K562 (cell line): ENCODE measurements at regions not wholly inside any gene's neighbourhood (a gene's known extent, or its start where the extent isn't known, plus 50 kb on each side); places are given as distances from the start of the nearest gene placed in this dataset.

Experiments
- CBFA2T2 ChIP-seq: fragments of 450-650 bp; conservative IDR thresholded peaks from 2 replicates; pipeline ENCODE4 v1.6.1; 2017; ENCODE audit warnings: mild to moderate bottlenecking
- EGR1 ChIP-seq: fragments of 450-650 bp; conservative IDR thresholded peaks from 2 replicates; pipeline ENCODE4 v1.6.1; 2017; ENCODE audit warnings: mild to moderate bottlenecking
- FOSL1 ChIP-seq: fragments of 200-800 bp; sonication (Bioruptor generic); conservative IDR thresholded peaks from 2 replicates; pipeline ENCODE4 v1.6.1; 2016; ENCODE audit warnings: missing genetic modification characterization, missing compliant biosample characterization
- HSF4 ChIP-seq: fragments of 250-450 bp; sonication (Bioruptor Pico); IDR thresholded peaks from 2 replicates; pipeline ENCODE4 v2.1.2; 2022; ENCODE audit warnings: mild to moderate bottlenecking, moderate library complexity, borderline replicate concordance
- LARP7 ChIP-seq: fragments of 450-650 bp; IDR thresholded peaks from 2 replicates; pipeline ENCODE4 v1.6.1; 2016
- NUFIP1 ChIP-seq: fragments of 450-650 bp; IDR thresholded peaks from 2 replicates; pipeline ENCODE4 v1.6.1; 2018; ENCODE audit not compliant: partially characterized antibody
- PRMT5 ChIP-seq: sonication (generic); formaldehyde crosslinking; IDR thresholded peaks from 2 replicates; pipeline ENCODE4 v1.5.0; 2020; ENCODE audit warnings: missing genetic modification reagents
- SIN3B ChIP-seq: fragments of 450-650 bp; IDR thresholded peaks from 2 replicates; pipeline ENCODE4 v1.6.1; 2017; ENCODE audit warnings: low read depth, mild to moderate bottlenecking, moderate library complexity
- ZBTB33 ChIP-seq: sonication (generic); formaldehyde crosslinking; IDR thresholded peaks from 2 replicates; pipeline ENCODE4 v1.8.1; 2023; ENCODE audit warnings: mild to moderate bottlenecking, missing genetic modification reagents
- ZC3H8 ChIP-seq: fragments of 450-650 bp; IDR thresholded peaks from 2 replicates; pipeline ENCODE4 v1.6.1; 2017
- ZKSCAN3 ChIP-seq: fragments of 250-450 bp; sonication (Bioruptor Pico); IDR thresholded peaks from 2 replicates; pipeline ENCODE4 v1.4.0; 2020
- ZNF146 ChIP-seq: IDR thresholded peaks from one replicate; pipeline ENCODE4 v1.6.1; 2018; ENCODE audit warnings: missing compliant biosample characterization; ENCODE audit not compliant: unreplicated experiment
- ZNF766 ChIP-seq: fragments of 200-800 bp; sonication (Bioruptor generic); conservative IDR thresholded peaks from 2 replicates; pipeline ENCODE4 v1.6.1; 2016; ENCODE audit warnings: missing genetic modification characterization, missing compliant biosample characterization
- ZZZ3 ChIP-seq: fragments of 450-650 bp; IDR thresholded peaks from 2 replicates; pipeline ENCODE4 v1.6.1; 2016; ENCODE audit warnings: antibody characterized with exemption, mild to moderate bottlenecking, moderate library complexity
- TF ChIP-seq, protein P1 (sequence below): fragments of 250-450 bp; sonication (Bioruptor Pico); IDR thresholded peaks from 2 replicates; pipeline ENCODE4 v1.5.1; 2021; ENCODE audit warnings: mild to moderate bottlenecking
- TF ChIP-seq, protein P2 (sequence below): sonication (generic); formaldehyde crosslinking; IDR thresholded peaks from 2 replicates; pipeline ENCODE4 v1.8.1; 2023; ENCODE audit warnings: mild to moderate bottlenecking, missing genetic modification reagents, moderate library complexity
- TF ChIP-seq, protein P3 (sequence below), 3 experiments: IDR thresholded peaks in 2 of 3; conservative IDR thresholded peaks in 1 of 3; 2 replicates each; pipeline ENCODE4 v1.5.1; 2011 to 2012; ENCODE audit warnings: low read length in 3 of 3, mild to moderate bottlenecking in 3 of 3, control low read depth in 2 of 3, improper control_type of control experiment in 1 of 3, inconsistent platforms in 1 of 3, low read depth in 1 of 3, mixed read lengths in 1 of 3, moderate library complexity in 1 of 3; ENCODE audit not compliant: insufficient read depth in 2 of 3
- TF ChIP-seq, protein P4 (sequence below), 2 experiments: IDR thresholded peaks; 2 replicates each; pipeline ENCODE4 v1.6.1; 2011; ENCODE audit warnings: borderline replicate concordance in 1 of 2, control low read depth in 1 of 2, low read depth in 1 of 2, low read length in 1 of 2, mild to moderate bottlenecking in 1 of 2, mixed read lengths in 1 of 2, moderate library complexity in 1 of 2; ENCODE audit not compliant: insufficient read depth in 1 of 2, insufficient read length in 1 of 2, poor library complexity in 1 of 2, severe bottlenecking in 1 of 2; ENCODE audit errors: extremely low read depth in 1 of 2
- TF ChIP-seq, protein P5 (sequence below): fragments of 450-650 bp; formaldehyde crosslinking; IDR thresholded peaks from 2 replicates; pipeline ENCODE4 v1.4.0; 2022; ENCODE audit warnings: missing genetic modification characterization

GRCh38 chr5:99019812-99020697 is 91.2 kb upstream of the CHD1 start (continued):
- TF ChIP-seq, protein P1, sequence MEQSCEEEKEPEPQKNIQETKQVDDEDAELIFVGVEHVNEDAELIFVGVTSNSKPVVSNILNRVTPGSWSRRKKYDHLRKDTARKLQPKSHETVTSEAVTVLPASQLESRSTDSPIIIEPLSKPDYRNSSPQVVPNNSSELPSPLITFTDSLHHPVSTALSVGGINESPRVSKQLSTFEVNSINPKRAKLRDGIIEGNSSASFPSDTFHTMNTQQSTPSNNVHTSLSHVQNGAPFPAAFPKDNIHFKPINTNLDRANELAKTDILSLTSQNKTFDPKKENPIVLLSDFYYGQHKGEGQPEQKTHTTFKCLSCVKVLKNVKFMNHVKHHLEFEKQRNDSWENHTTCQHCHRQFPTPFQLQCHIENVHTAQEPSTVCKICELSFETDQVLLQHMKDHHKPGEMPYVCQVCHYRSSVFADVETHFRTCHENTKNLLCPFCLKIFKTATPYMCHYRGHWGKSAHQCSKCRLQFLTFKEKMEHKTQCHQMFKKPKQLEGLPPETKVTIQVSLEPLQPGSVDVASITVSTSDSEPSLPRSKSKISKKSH (CRISPR knock-in tag) = no peak
- TF ChIP-seq NUFIP1 (no peak), HSF4 (CRISPR knock-in tag) (no peak), PRMT5 (CRISPR knock-in tag) (no peak), ZBTB33 (CRISPR knock-in tag) (no peak), ZKSCAN3 (CRISPR knock-in tag) (no peak), CBFA2T2 (no peak), ZZZ3 (no peak), ZC3H8 (no peak), FOSL1 (tag) (peak; percentile 93), LARP7 (no peak), EGR1 (no peak), SIN3B (no peak), ZNF766 (CRISPR knock-in tag) (no peak), ZNF146 (CRISPR knock-in tag) (no peak)
- TF ChIP-seq, protein P2, sequence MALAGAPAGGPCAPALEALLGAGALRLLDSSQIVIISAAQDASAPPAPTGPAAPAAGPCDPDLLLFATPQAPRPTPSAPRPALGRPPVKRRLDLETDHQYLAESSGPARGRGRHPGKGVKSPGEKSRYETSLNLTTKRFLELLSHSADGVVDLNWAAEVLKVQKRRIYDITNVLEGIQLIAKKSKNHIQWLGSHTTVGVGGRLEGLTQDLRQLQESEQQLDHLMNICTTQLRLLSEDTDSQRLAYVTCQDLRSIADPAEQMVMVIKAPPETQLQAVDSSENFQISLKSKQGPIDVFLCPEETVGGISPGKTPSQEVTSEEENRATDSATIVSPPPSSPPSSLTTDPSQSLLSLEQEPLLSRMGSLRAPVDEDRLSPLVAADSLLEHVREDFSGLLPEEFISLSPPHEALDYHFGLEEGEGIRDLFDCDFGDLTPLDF (CRISPR knock-in tag) = no peak
- TF ChIP-seq, protein P3, sequence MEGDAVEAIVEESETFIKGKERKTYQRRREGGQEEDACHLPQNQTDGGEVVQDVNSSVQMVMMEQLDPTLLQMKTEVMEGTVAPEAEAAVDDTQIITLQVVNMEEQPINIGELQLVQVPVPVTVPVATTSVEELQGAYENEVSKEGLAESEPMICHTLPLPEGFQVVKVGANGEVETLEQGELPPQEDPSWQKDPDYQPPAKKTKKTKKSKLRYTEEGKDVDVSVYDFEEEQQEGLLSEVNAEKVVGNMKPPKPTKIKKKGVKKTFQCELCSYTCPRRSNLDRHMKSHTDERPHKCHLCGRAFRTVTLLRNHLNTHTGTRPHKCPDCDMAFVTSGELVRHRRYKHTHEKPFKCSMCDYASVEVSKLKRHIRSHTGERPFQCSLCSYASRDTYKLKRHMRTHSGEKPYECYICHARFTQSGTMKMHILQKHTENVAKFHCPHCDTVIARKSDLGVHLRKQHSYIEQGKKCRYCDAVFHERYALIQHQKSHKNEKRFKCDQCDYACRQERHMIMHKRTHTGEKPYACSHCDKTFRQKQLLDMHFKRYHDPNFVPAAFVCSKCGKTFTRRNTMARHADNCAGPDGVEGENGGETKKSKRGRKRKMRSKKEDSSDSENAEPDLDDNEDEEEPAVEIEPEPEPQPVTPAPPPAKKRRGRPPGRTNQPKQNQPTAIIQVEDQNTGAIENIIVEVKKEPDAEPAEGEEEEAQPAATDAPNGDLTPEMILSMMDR (IDR thresholded peaks at IDR 0.05 in 2 of 3, conservative IDR thresholded peaks at IDR 0.05 in 1 of 3; ENCODE audit: insufficient read depth in 2 of 3, low read depth in 1 of 3, low read length in 3 of 3) = no peak
- TF ChIP-seq, protein P4, sequence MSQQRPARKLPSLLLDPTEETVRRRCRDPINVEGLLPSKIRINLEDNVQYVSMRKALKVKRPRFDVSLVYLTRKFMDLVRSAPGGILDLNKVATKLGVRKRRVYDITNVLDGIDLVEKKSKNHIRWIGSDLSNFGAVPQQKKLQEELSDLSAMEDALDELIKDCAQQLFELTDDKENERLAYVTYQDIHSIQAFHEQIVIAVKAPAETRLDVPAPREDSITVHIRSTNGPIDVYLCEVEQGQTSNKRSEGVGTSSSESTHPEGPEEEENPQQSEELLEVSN (IDR thresholded peaks at IDR 0.05; ENCODE audit: borderline replicate concordance in 1 of 2, extremely low read depth in 1 of 2, insufficient read depth in 1 of 2, insufficient read length in 1 of 2, low read depth in 1 of 2, low read length in 1 of 2, poor library complexity in 1 of 2, severe bottlenecking in 1 of 2) = no peak
- TF ChIP-seq, protein P5, sequence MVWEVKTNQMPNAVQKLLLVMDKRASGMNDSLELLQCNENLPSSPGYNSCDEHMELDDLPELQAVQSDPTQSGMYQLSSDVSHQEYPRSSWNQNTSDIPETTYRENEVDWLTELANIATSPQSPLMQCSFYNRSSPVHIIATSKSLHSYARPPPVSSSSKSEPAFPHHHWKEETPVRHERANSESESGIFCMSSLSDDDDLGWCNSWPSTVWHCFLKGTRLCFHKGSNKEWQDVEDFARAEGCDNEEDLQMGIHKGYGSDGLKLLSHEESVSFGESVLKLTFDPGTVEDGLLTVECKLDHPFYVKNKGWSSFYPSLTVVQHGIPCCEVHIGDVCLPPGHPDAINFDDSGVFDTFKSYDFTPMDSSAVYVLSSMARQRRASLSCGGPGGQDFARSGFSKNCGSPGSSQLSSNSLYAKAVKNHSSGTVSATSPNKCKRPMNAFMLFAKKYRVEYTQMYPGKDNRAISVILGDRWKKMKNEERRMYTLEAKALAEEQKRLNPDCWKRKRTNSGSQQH (CRISPR knock-in tag) = no peak
